ENCODE measurements at regions not wholly inside any gene's neighbourhood (a gene's known extent, or its start where the extent isn't known, plus 50 kb on each side); places are given as distances from the start of the nearest gene placed in this dataset.

DNA sequence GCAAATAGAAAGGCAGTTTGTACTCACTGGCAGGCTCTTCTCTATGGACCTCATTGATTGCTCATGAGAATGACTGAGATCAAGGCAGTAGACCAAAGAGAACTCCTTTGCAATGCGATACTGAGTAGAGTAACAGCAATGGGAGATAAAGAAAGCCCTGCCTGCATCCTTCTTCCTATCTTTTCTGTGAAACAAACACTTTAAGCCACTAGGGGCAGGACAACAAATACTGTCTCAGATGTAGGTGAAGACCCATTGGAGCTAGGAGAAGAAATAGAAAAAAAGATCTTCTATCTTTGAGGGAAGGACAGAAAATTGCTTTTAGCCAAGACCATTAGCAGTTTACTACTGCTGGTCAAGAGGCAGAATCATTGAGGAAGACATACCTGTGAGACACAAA is 117.6 kb upstream of the IGSF10 start:
- WGBS (ENCODE audit: insufficient coverage): no CpG with 5 or more reads among the region's 1 CpG
- no peak overlapping the region for H3K4me3 Mint-ChIP-seq
- H3K27ac ChIP-seq (ENCODE audit: low read depth in 1 of 2, low read length in 2 of 2): no peak overlapping the region
- H2AFZ ChIP-seq (ENCODE audit: insufficient read depth, low read depth, low read length, poor library complexity, severe bottlenecking): no peak overlapping the region
- no peak for DNase-seq
- H3K4me2 ChIP-seq (replicated peaks; ENCODE audit: extremely low read depth, low read length, poor library complexity, severe bottlenecking): no peak overlapping the region
- no peaks in the 10 kb centered on the region for H3K36me3 ChIP-seq (replicated peaks in 1 of 2; ENCODE audit: control insufficient read depth in 1 of 2, insufficient read depth in 2 of 2, low read length in 2 of 2)
- intact Hi-C loops (cut with micrococcal nuclease): no loop called here
- H3K9me3 ChIP-seq (replicated peaks in 1 of 2; ENCODE audit: control insufficient read depth in 1 of 2, insufficient read depth in 1 of 2, low read length in 2 of 2): no peaks in the 10 kb centered on the region
- no peaks in the 10 kb centered on the region for H3K79me2 ChIP-seq (ENCODE audit: insufficient read depth, low read length)
- no peak overlapping the region for H3K9ac ChIP-seq (ENCODE audit: insufficient read depth, low read length, poor library complexity, severe bottlenecking)
- no peaks in the 10 kb centered on the region for H3K36me3 Mint-ChIP-seq
- TF ChIP-seq, protein P1, sequence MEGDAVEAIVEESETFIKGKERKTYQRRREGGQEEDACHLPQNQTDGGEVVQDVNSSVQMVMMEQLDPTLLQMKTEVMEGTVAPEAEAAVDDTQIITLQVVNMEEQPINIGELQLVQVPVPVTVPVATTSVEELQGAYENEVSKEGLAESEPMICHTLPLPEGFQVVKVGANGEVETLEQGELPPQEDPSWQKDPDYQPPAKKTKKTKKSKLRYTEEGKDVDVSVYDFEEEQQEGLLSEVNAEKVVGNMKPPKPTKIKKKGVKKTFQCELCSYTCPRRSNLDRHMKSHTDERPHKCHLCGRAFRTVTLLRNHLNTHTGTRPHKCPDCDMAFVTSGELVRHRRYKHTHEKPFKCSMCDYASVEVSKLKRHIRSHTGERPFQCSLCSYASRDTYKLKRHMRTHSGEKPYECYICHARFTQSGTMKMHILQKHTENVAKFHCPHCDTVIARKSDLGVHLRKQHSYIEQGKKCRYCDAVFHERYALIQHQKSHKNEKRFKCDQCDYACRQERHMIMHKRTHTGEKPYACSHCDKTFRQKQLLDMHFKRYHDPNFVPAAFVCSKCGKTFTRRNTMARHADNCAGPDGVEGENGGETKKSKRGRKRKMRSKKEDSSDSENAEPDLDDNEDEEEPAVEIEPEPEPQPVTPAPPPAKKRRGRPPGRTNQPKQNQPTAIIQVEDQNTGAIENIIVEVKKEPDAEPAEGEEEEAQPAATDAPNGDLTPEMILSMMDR (IDR thresholded peaks at IDR 0.05): no peak
- no peak overlapping the region for H3K4me3 ChIP-seq (replicated peaks in 1 of 3; ENCODE audit: low read depth in 2 of 3, low read length in 3 of 3)
- peaks cover 0 to 2% (median 0%) of the 10 kb centered on the region in 3 donors for H3K27me3 Mint-ChIP-seq (ENCODE audit: low read depth in 3 of 3)
- H3K4me1 ChIP-seq (ENCODE audit: control insufficient read depth in 1 of 2, insufficient read depth in 2 of 2, low read length in 2 of 2): no peaks in the 10 kb centered on the region
- H3K27me3 ChIP-seq (ENCODE audit: control insufficient read depth in 2 of 2, insufficient read depth in 2 of 2, low read length in 2 of 2): no peaks in the 10 kb centered on the region
- H4K20me1 ChIP-seq (ENCODE audit: insufficient read depth, low read length): no peaks in the 10 kb centered on the region
- peaks cover 4% of the 10 kb centered on the region for H3K4me1 Mint-ChIP-seq
- peaks cover 0 to 10% (median 5%) of the 10 kb centered on the region in 7 donors for H3K9me3 Mint-ChIP-seq
- H3K27ac Mint-ChIP-seq: no peak overlapping the region

- intact Hi-C loops (cut with micrococcal nuclease): no loop called here
Measured at GRCh38 chr3:151576511-151577137, 115.8 kb upstream of the IGSF10 start.

More at GRCh38 chr3:151576511-151577137, 115.8 kb upstream of the IGSF10 start:
- no peaks in the 10 kb centered on the region for H3K4me1 ChIP-seq (ENCODE audit: control insufficient read depth in 1 of 2, insufficient read depth in 2 of 2, low read length in 2 of 2)
- Mint-ChIP-seq H3K27ac (no peak overlapping the region), H3K27me3 (ENCODE audit: low read depth in 3 of 3) (peaks cover 0 to 2% (median 0%) of the 10 kb centered on the region in 3 donors), H3K4me1 (peaks cover 8% of the 10 kb centered on the region), H3K36me3 (no peaks in the 10 kb centered on the region), H3K4me3 (no peak overlapping the region), H3K9me3 (peaks cover 0 to 12% (median 6%) of the 10 kb centered on the region in 7 donors)
- peak in 1 of 3 donors; percentile 5 for DNase-seq
- no peak overlapping the region for H3K9ac ChIP-seq (ENCODE audit: insufficient read depth, low read length, poor library complexity, severe bottlenecking)
- no peak overlapping the region for H3K4me3 ChIP-seq (replicated peaks in 1 of 3; ENCODE audit: low read depth in 2 of 3, low read length in 3 of 3)
- no peaks in the 10 kb centered on the region for H4K20me1 ChIP-seq (ENCODE audit: insufficient read depth, low read length)
- no peak overlapping the region for H3K4me2 ChIP-seq (replicated peaks; ENCODE audit: extremely low read depth, low read length, poor library complexity, severe bottlenecking)
- no peaks in the 10 kb centered on the region for H3K27me3 ChIP-seq (ENCODE audit: control insufficient read depth in 2 of 2, insufficient read depth in 2 of 2, low read length in 2 of 2)
- no peaks in the 10 kb centered on the region for H3K79me2 ChIP-seq (ENCODE audit: insufficient read depth, low read length)
- no peaks in the 10 kb centered on the region for H3K36me3 ChIP-seq (replicated peaks in 1 of 2; ENCODE audit: control insufficient read depth in 1 of 2, insufficient read depth in 2 of 2, low read length in 2 of 2)
- no peak overlapping the region for H3K27ac ChIP-seq (ENCODE audit: low read depth in 1 of 2, low read length in 2 of 2)
- TF ChIP-seq, protein P1 (IDR thresholded peaks at IDR 0.05): no peak
- H2AFZ ChIP-seq (ENCODE audit: insufficient read depth, low read depth, low read length, poor library complexity, severe bottlenecking): no peak overlapping the region
- no CpG with 5 or more reads among the region's 7 CpGs for WGBS (ENCODE audit: insufficient coverage)
- H3K9me3 ChIP-seq (replicated peaks in 1 of 2; ENCODE audit: control insufficient read depth in 1 of 2, insufficient read depth in 1 of 2, low read length in 2 of 2): no peaks in the 10 kb centered on the region
